Body of pancreas (tissue), 4 donors: ENCODE measurements at regions not wholly inside any gene's neighbourhood (a gene's known extent, or its start where the extent isn't known, plus 50 kb on each side); places are given as distances from the start of the nearest gene placed in this dataset.
"Not testable (repeated sequence)": the region's sequence is repeated elsewhere in the genome, so short reads cannot be mapped to it uniquely, and the experiment has no call there.

Source experiments
- ATAC-seq: fragments of 150-250 bp; one replicate; pipeline ENCODE4 v1.9.1; 2016
- DNase-seq, 4 donors: peaks; one replicate each; pipeline ENCODE4 v3.0.0-alpha.2; 2019
- H3K27ac ChIP-seq, 4 donors: fragments of 200-600 bp; sonication (generic); 1 replicate in 3 of 4; 2 replicates in 1 of 4; pipeline versions ENCODE4 v1.5.1 to v1.6.1; 2016 to 2019; ENCODE audit warnings: mild to moderate bottlenecking in 1 of 4, mixed read lengths in 1 of 4, moderate library complexity in 1 of 4
- H3K27me3 ChIP-seq, 2 donors: fragments of 200-600 bp; sonication (generic); one replicate each; pipeline ENCODE4 v1.6.0; 2016; ENCODE audit warnings: mild to moderate bottlenecking in 1 of 2
- H3K36me3 ChIP-seq, 2 donors: fragments of 200-600 bp; sonication (generic); replicated peaks in 1 of 2; 2 replicates each; pipeline ENCODE4 v1.5.1; 2016; ENCODE audit warnings: low read depth in 2 of 2; ENCODE audit not compliant: insufficient read depth in 1 of 2
- H3K4me1 ChIP-seq: fragments of 200-600 bp; sonication (generic); one replicate; pipeline ENCODE4 v1.6.0; 2016
- H3K4me3 ChIP-seq, 2 donors: fragments of 200-600 bp; sonication (generic); 1 replicate in 1 of 2; 2 replicates in 1 of 2; pipeline ENCODE4 v1.5.1; 2016 to 2019
- H3K9me3 ChIP-seq, 3 donors: fragments of 200-600 bp; sonication (generic); 1 replicate in 2 of 3; 2 replicates in 1 of 3; pipeline ENCODE4 v1.5.1; 2016
- CTCF ChIP-seq, 7 experiments: fragments of 450-650 bp in 4 of 7; fragments of 200-600 bp in 3 of 7; sonication (generic) in 3 of 7; IDR thresholded peaks; one replicate each; pipeline ENCODE4 v1.5.1; 2016 to 2019; ENCODE audit warnings: antibody characterized with exemption in 7 of 7
- POLR2A ChIP-seq, 3 donors: fragments of 450-650 bp; IDR thresholded peaks; one replicate each; pipeline ENCODE4 v1.6.1; 2016; ENCODE audit warnings: antibody characterized with exemption in 3 of 3, mild to moderate bottlenecking in 2 of 3
- WGBS, 2 donors: methylation state at CpG; one replicate each; pipeline ENCODE4 v1.1.5; 2017; 5-methylcytosine and 5-hydroxymethylcytosine counted together
- intact Hi-C: fragments of 100-400 bp; cut with DNase I; formaldehyde crosslinking; loops from one replicate; pipeline ENCODE4 v1.15.1; 2023

- WGBS, 2 donors: 82 to 89% methylated on average over 3 of the region's 3 CpGs
- intact Hi-C loops: no loop called here
- H3K27ac ChIP-seq: no peak overlapping the region
Observed at GRCh38 chr5:7272408-7272965, 123.5 kb upstream of the ADCY2 start.

GRCh38 chr5:7274203-7274602, 121.7 kb upstream of the ADCY2 start:
- intact Hi-C loops: no loop called here
- no peak overlapping the region for H3K27ac ChIP-seq

More at GRCh38 chr5:7272408-7272965, 123.5 kb upstream of the ADCY2 start:
- Histone ChIP-seq H3K4me3 (no peak overlapping the region), H3K27me3 (no peaks in the 10 kb centered on the region), H3K9me3 (no peaks in the 10 kb centered on the region), H3K36me3 (no peaks in the 10 kb centered on the region), H3K4me1 (no peaks in the 10 kb centered on the region)
- ATAC-seq (no peak), DNase-seq (no peak)
- no peak for TF ChIP-seq CTCF (IDR thresholded peaks at IDR 0.05)
- TF ChIP-seq POLR2A (IDR thresholded peaks at IDR 0.05): no peak

GRCh38 chr5:7289634-7290033, 106.3 kb upstream of the ADCY2 start:
- 82 to 96% methylated on average over 34 to 36 of the region's 46 CpGs for WGBS, 2 donors
- H3K36me3 ChIP-seq, ATAC-seq, H3K27ac ChIP-seq, H3K9me3 ChIP-seq, H3K4me1 ChIP-seq, intact Hi-C loops, H3K27me3 ChIP-seq, H3K4me3 ChIP-seq, DNase-seq: not testable (repeated sequence)

More at GRCh38 chr5:7274203-7274602, 121.7 kb upstream of the ADCY2 start:
- Histone ChIP-seq H3K27me3 (no peaks in the 10 kb centered on the region), H3K9me3 (no peaks in the 10 kb centered on the region), H3K4me1 (no peaks in the 10 kb centered on the region), H3K36me3 (no peaks in the 10 kb centered on the region), H3K4me3 (no peak overlapping the region)
- WGBS, 2 donors: 66 to 73% methylated on average over 6 of the region's 6 CpGs
- ATAC-seq: no peak
- DNase-seq: no peak
- no peak for TF ChIP-seq CTCF (IDR thresholded peaks at IDR 0.05)
- no peak for TF ChIP-seq POLR2A (IDR thresholded peaks at IDR 0.05)

GRCh38 chr5:7297821-7298220, 98.1 kb upstream of the ADCY2 start:
- ATAC-seq: not testable (repeated sequence)

GRCh38 chr5:7299731-7300130, 96.2 kb upstream of the ADCY2 start:
- H3K36me3 ChIP-seq, intact Hi-C loops, DNase-seq, H3K27me3 ChIP-seq, H3K9me3 ChIP-seq, H3K4me1 ChIP-seq, H3K27ac ChIP-seq, H3K4me3 ChIP-seq, ATAC-seq: not testable (repeated sequence)
- 79 to 87% methylated on average over 9 to 10 of the region's 10 CpGs for WGBS, 2 donors

More at GRCh38 chr5:7297821-7298220, 98.1 kb upstream of the ADCY2 start:
- WGBS, 2 donors: no CpG with 5 or more reads among the region's 8 CpGs
- H3K4me3 ChIP-seq, H3K27ac ChIP-seq, DNase-seq, intact Hi-C loops, H3K36me3 ChIP-seq, H3K27me3 ChIP-seq, H3K4me1 ChIP-seq, H3K9me3 ChIP-seq: not testable (repeated sequence)

GRCh38 chr5:7305000-7305674, 90.8 kb upstream of the ADCY2 start:
- H3K9me3 ChIP-seq, ATAC-seq, H3K4me1 ChIP-seq, intact Hi-C loops, H3K27ac ChIP-seq, H3K4me3 ChIP-seq, H3K36me3 ChIP-seq, DNase-seq, H3K27me3 ChIP-seq: not testable (repeated sequence)
- WGBS, 2 donors: 30 to 67% methylated on average over 3 to 5 of the region's 6 CpGs

GRCh38 chr5:7306556-7306955, 89.4 kb upstream of the ADCY2 start:
- H3K27me3 ChIP-seq, DNase-seq, intact Hi-C loops, H3K9me3 ChIP-seq, H3K4me3 ChIP-seq, H3K36me3 ChIP-seq, H3K27ac ChIP-seq, ATAC-seq, H3K4me1 ChIP-seq: not testable (repeated sequence)
- WGBS, 2 donors: 72 to 90% methylated on average over 10 of the region's 10 CpGs

- H3K4me1 ChIP-seq, H3K36me3 ChIP-seq, H3K27ac ChIP-seq, intact Hi-C loops, H3K4me3 ChIP-seq, H3K27me3 ChIP-seq, H3K9me3 ChIP-seq: not testable (repeated sequence)
- peak in 2 of 4 donors; percentile 14 to 19 for DNase-seq
- WGBS, 2 donors: 61 to 76% methylated on average over 2 to 6 of the region's 6 CpGs
- peak; percentile 67 for ATAC-seq
Observed at GRCh38 chr5:7307709-7308108, 88.2 kb upstream of the ADCY2 start.

- DNase-seq, intact Hi-C loops: not testable (repeated sequence)
Observed at GRCh38 chr5:7309715-7310114, 86.2 kb upstream of the ADCY2 start.

GRCh38 chr5:7310656-7311055, 85.3 kb upstream of the ADCY2 start:
- not testable (repeated sequence) for ATAC-seq

More at GRCh38 chr5:7309715-7310114, 86.2 kb upstream of the ADCY2 start:
- H3K4me1 ChIP-seq, H3K27me3 ChIP-seq, H3K36me3 ChIP-seq, H3K27ac ChIP-seq, ATAC-seq, H3K9me3 ChIP-seq, H3K4me3 ChIP-seq: not testable (repeated sequence)
- WGBS, 2 donors: 34 to 37% methylated on average over 6 of the region's 6 CpGs

More at GRCh38 chr5:7310656-7311055, 85.3 kb upstream of the ADCY2 start:
- H3K36me3 ChIP-seq, H3K4me1 ChIP-seq, H3K4me3 ChIP-seq, H3K9me3 ChIP-seq, H3K27ac ChIP-seq, H3K27me3 ChIP-seq, DNase-seq, intact Hi-C loops: not testable (repeated sequence)
- WGBS, 2 donors: 43 to 70% methylated on average over 4 of the region's 4 CpGs
